GM10248 (cell line): ENCODE measurements at regions not wholly inside any gene's neighbourhood (a gene's known extent, or its start where the extent isn't known, plus 50 kb on each side); places are given as distances from the start of the nearest gene placed in this dataset.

Experiments
- CTCF ChIA-PET: fragments of 300-600 bp; sonication (Branson Sonifier 250); formaldehyde crosslinking; extraction: SDS; loops from one replicate; lab custom pipeline; 2021; ENCODE audit warnings: antibody characterized with exemption; lab: Yijun Ruan, JAX
- POLR2A ChIA-PET: fragments of 350-650 bp; sonication (Branson Sonifier 250); formaldehyde crosslinking; extraction: SDS; loops from one replicate; lab custom pipeline; 2020; ENCODE audit warnings: antibody characterized with exemption; lab: Yijun Ruan, JAX
- DNase-seq: peaks from one replicate; pipeline ENCODE4 v3.0.0; 2012; ENCODE audit errors: extremely low spot score
- CTCF ChIP-seq: IDR thresholded peaks from 2 replicates; pipeline ENCODE4 v1.5.1; 2012; ENCODE audit warnings: mild to moderate bottlenecking, low read depth; ENCODE audit errors: extremely low read depth, missing control alignments, control extremely low read depth

- POLR2A ChIA-PET = no interaction called here
- no peak for DNase-seq
- CTCF ChIA-PET = interaction anchor here (1.9 kb wide), 1 partner anchor 15 kb away, joined by 11 read pairs; no protein-coding TSS in a partner anchor
- TF ChIP-seq CTCF = no peak
These were observed 283.8 kb downstream of the CDC5L start for GRCh38 chr6:44671333-44671732.

- no peak for DNase-seq
- no peak for TF ChIP-seq CTCF
- ChIA-PET POLR2A (no interaction called here), CTCF (interaction anchor here (1.9 kb wide), 1 partner anchor 16 kb away, joined by 11 read pairs; no protein-coding TSS in a partner anchor)
These were observed 284.6 kb downstream of the CDC5L start for GRCh38 chr6:44672086-44672485.

GRCh38 chr6:44672841-44673240 lies 285.3 kb downstream of the CDC5L start:
- ChIA-PET POLR2A (no interaction called here), CTCF (interaction anchor here (0.6 to 1.9 kb wide), 2 partner anchors 15 to 17 kb away, joined by 4 to 11 read pairs; no protein-coding TSS in a partner anchor)
- no peak for TF ChIP-seq CTCF
- DNase-seq = no peak

GRCh38 chr6:44674226-44675155 lies 287.0 kb downstream of the CDC5L start:
- CTCF ChIA-PET = interaction anchor here (1.1 to 1.7 kb wide), 5 partner anchors 9 to 1250 kb away, joined by 3 to 10 read pairs (median 4); no protein-coding TSS in a partner anchor
- no peak for TF ChIP-seq CTCF
- POLR2A ChIA-PET = no interaction called here
- no peak for DNase-seq

GRCh38 chr6:44675449-44675848 lies 287.9 kb downstream of the CDC5L start:
- ChIA-PET POLR2A (no interaction called here), CTCF (interaction anchor here (1.4 to 1.7 kb wide), 4 partner anchors 10 to 1249 kb away, joined by 3 to 10 read pairs (median 4); no protein-coding TSS in a partner anchor)
- no peak for TF ChIP-seq CTCF
- DNase-seq = no peak

- no peak for TF ChIP-seq CTCF
- CTCF ChIA-PET = interaction anchor here (1.4 to 1.7 kb wide), 3 partner anchors 8 to 20 kb away, joined by 3 to 10 read pairs (median 6); no protein-coding TSS in a partner anchor
- POLR2A ChIA-PET = no interaction called here
- no peak for DNase-seq
These were observed 288.8 kb downstream of the CDC5L start for GRCh38 chr6:44676246-44676790.
